Adrenal gland (tissue), 5 donors: ENCODE measurements at regions not wholly inside any gene's neighbourhood (a gene's known extent, or its start where the extent isn't known, plus 50 kb on each side); places are given as distances from the start of the nearest gene placed in this dataset.

Experiments
- CTCF ChIP-seq, 6 experiments: fragments of 450-650 bp in 4 of 6; fragments of 200-600 bp in 2 of 6; sonication (generic) in 1 of 6; IDR thresholded peaks; 1 replicate in 5 of 6; 2 replicates in 1 of 6; pipeline versions ENCODE4 v1.5.1 to v1.8.0; 2016 to 2021; ENCODE audit warnings: antibody characterized with exemption in 6 of 6, mild to moderate bottlenecking in 2 of 6, moderate library complexity in 1 of 6
- POLR2A ChIP-seq, 2 donors: fragments of 450-650 bp; IDR thresholded peaks; one replicate each; pipeline ENCODE4 v1.6.1; 2017; ENCODE audit warnings: antibody characterized with exemption in 2 of 2, mild to moderate bottlenecking in 2 of 2, moderate library complexity in 1 of 2
- donor health status: DM: no; HTN: no; CAD: no.

GRCh38 chr9:28444637-28445036, 871.4 kb upstream of the C9orf72 start:
- TF ChIP-seq CTCF (IDR thresholded peaks at IDR 0.05) (no peak), POLR2A (IDR thresholded peaks at IDR 0.05) (no peak)
